ENCODE measurements at regions not wholly inside any gene's neighbourhood (a gene's known extent, or its start where the extent isn't known, plus 50 kb on each side); places are given as distances from the start of the nearest gene placed in this dataset.

GRCh38 chr18:51865538-51865937, 474.5 kb upstream of the DCC start:
- TF ChIP-seq POLR2AphosphoS5 (IDR thresholded peaks at IDR 0.05; ENCODE audit: low read depth, low read length): no peak
- no peak for TF ChIP-seq SIN3A (IDR thresholded peaks at IDR 0.05; ENCODE audit: borderline replicate concordance, low read depth, low read length)
- TF ChIP-seq RCOR1 (IDR thresholded peaks at IDR 0.05; ENCODE audit: low read length): no peak
- TF ChIP-seq EP300 (IDR thresholded peaks at IDR 0.05; ENCODE audit: borderline replicate concordance in 1 of 2, low read depth in 1 of 2, low read length in 1 of 2): no peak
- no peak for TF ChIP-seq GABPA (IDR thresholded peaks at IDR 0.05; ENCODE audit: low read depth)
- no peak for TF ChIP-seq YY1 (IDR thresholded peaks at IDR 0.05; ENCODE audit: low read depth)
- TF ChIP-seq RAD21 (IDR thresholded peaks at IDR 0.05; ENCODE audit: low read length): no peak
- TF ChIP-seq TAF1 (IDR thresholded peaks at IDR 0.05; ENCODE audit: borderline replicate concordance, low read depth, low read length): no peak
- TF ChIP-seq CTCF (IDR thresholded peaks at IDR 0.05): no peak

Measured in SK-N-SH (cell line).